A673 (cell line): ENCODE measurements at regions not wholly inside any gene's neighbourhood (a gene's known extent, or its start where the extent isn't known, plus 50 kb on each side); places are given as distances from the start of the nearest gene placed in this dataset.

Experiments
- EZH2 ChIP-seq: fragments of 200-600 bp; sonication (generic); IDR thresholded peaks from 2 replicates; pipeline ENCODE4 v1.6.1; 2017; ENCODE audit warnings: borderline replicate concordance, low read depth, mild to moderate bottlenecking, mixed read lengths, antibody characterized with exemption, low read length; ENCODE audit not compliant: poor library complexity, severe bottlenecking
- TF ChIP-seq, protein P1 (sequence below): fragments of 300-800, 200-600 bp; sonication (generic); conservative IDR thresholded peaks from 2 replicates; pipeline ENCODE4 v1.5.1; 2017; ENCODE audit warnings: low read depth, mild to moderate bottlenecking, antibody characterized with exemption, low read length, moderate library complexity, mixed read lengths

DNA sequence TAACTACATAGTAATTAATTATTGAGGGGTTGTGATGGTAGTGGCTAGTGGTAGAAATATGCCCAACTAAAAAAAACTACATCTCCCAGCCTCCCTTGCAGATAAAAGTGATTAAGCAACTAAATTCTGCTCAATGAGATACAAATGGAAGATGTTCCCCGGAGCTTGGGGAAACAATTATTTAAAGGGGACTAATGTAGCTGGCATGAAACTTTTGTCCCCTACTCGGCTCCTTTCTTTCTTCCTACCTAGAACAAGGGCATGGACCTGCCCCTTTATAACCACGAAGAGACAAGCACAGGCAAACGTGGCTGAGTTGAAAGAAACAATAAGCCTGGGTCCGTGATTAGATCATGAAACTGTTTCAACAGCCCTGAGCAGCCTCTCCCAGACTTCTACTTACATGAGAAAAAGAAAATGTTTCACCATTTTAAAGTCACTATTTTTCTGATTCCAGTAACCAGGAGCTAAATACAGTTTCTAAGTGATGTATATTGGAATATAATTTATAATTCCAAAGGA lies 236.9 kb downstream of the SCG2 start:
- TF ChIP-seq, protein P1, sequence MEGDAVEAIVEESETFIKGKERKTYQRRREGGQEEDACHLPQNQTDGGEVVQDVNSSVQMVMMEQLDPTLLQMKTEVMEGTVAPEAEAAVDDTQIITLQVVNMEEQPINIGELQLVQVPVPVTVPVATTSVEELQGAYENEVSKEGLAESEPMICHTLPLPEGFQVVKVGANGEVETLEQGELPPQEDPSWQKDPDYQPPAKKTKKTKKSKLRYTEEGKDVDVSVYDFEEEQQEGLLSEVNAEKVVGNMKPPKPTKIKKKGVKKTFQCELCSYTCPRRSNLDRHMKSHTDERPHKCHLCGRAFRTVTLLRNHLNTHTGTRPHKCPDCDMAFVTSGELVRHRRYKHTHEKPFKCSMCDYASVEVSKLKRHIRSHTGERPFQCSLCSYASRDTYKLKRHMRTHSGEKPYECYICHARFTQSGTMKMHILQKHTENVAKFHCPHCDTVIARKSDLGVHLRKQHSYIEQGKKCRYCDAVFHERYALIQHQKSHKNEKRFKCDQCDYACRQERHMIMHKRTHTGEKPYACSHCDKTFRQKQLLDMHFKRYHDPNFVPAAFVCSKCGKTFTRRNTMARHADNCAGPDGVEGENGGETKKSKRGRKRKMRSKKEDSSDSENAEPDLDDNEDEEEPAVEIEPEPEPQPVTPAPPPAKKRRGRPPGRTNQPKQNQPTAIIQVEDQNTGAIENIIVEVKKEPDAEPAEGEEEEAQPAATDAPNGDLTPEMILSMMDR = no peak
- no peak for TF ChIP-seq EZH2
